BJ (cell line): ENCODE measurements at regions not wholly inside any gene's neighbourhood (a gene's known extent, or its start where the extent isn't known, plus 50 kb on each side); places are given as distances from the start of the nearest gene placed in this dataset.

Experiments used
- CTCF ChIA-PET: fragments of 350-600 bp; formaldehyde crosslinking; extraction: SDS; loops from one replicate; lab custom pipeline; 2021; ENCODE audit warnings: antibody characterized with exemption, inconsistent platforms; lab: Yijun Ruan, JAX
- POLR2A ChIA-PET: fragments of 300-600 bp; sonication (Branson Sonifier 250); formaldehyde crosslinking; extraction: SDS; loops from one replicate; lab custom pipeline; 2021; ENCODE audit warnings: antibody characterized with exemption; lab: Charles Lee
- DNase-seq: peaks from one replicate; pipeline ENCODE4 v3.0.0-alpha.2; 2011; ENCODE audit warnings: low read depth
- H3K27me3 ChIP-seq: 2 replicates; pipeline ENCODE4 v1.6.0; 2011; ENCODE audit warnings: low read length; ENCODE audit not compliant: control insufficient read depth, insufficient read depth
- H3K36me3 ChIP-seq: 2 replicates; pipeline ENCODE4 v1.5.1; 2011; ENCODE audit warnings: low read length; ENCODE audit not compliant: control insufficient read depth, insufficient read depth
- H3K4me3 ChIP-seq: 2 replicates; pipeline ENCODE4 v1.5.1; 2011; ENCODE audit warnings: low read depth, mild to moderate bottlenecking, control low read depth, low read length
- CTCF ChIP-seq: IDR thresholded peaks from 2 replicates; pipeline ENCODE4 v1.5.1; 2011; ENCODE audit warnings: low read depth, mild to moderate bottlenecking, control low read depth, inconsistent platforms, low read length, moderate library complexity; ENCODE audit not compliant: insufficient read depth

- Histone ChIP-seq H3K27me3 (no peaks in the 10 kb centered on the region), H3K36me3 (no peaks in the 10 kb centered on the region), H3K4me3 (no peak overlapping the region)
- ChIA-PET POLR2A (no interaction called here), CTCF (no interaction called here)
- no peak for TF ChIP-seq CTCF
- DNase-seq, result no peak
These were observed 137.1 kb downstream of the ADAMTS15 start for GRCh38 chr11:130585545-130585944.

DNA sequence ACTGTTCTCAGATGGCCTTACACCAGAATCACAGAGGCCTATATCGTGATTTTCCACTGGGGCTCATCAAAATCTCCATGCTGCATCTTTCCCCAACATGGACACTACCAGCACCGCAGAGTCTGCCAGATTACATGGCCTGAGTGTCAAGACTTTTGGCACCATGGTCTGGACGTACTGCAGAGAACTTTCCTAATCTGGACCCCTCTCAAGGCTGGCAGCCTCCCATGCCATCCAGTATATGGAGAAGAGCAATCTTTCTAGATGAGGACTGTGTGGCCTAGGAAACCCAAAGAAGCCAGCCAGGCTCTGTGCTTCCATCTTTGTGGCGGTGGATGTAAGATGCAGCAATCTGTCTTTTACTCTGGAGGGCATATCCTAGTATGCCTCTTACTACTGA, 139.2 kb downstream of the ADAMTS15 start:
- H3K36me3 ChIP-seq, result no peaks in the 10 kb centered on the region
- H3K4me3 ChIP-seq, result no peak overlapping the region
- TF ChIP-seq CTCF, result no peak
- ChIA-PET CTCF (interaction anchor here (0.6 kb wide), 1 partner anchor 63 kb away, joined by 3 read pairs; no protein-coding TSS in a partner anchor), POLR2A (no interaction called here)
- no peak for DNase-seq
- no peaks in the 10 kb centered on the region; the same call in 1 of the 2 replicates for H3K27me3 ChIP-seq

DNA sequence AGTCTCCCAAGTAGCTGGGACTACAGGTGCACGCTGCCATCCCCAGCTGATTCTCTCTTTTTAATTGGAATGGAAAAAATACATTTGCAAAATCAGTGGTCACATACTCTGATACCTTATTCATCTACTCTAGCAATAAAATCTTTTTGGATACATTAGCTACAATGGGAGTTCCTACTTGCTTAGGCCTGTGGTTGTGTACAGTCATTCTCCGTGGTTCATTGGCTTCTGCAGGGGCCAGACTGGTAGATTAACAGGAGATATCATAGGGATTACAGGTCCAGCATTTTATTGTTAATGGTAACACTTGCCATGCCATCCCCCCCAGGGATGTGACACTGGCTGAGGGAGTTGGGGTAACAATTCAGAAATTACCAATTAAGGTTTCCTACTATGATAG, 140.0 kb downstream of the ADAMTS15 start:
- TF ChIP-seq CTCF, result no peak
- H3K36me3 ChIP-seq, result no peaks in the 10 kb centered on the region
- H3K4me3 ChIP-seq, result no peak overlapping the region
- ChIA-PET POLR2A (no interaction called here), CTCF (no interaction called here)
- no peak for DNase-seq
- H3K27me3 ChIP-seq, result no peaks in the 10 kb centered on the region; the same call in 1 of the 2 replicates

- H3K27me3 ChIP-seq, result no peaks in the 10 kb centered on the region; the same call in 1 of the 2 replicates
- H3K36me3 ChIP-seq, result no peaks in the 10 kb centered on the region
- CTCF ChIA-PET, result interaction anchor here (2.2 kb wide), 1 partner anchor 19 kb away, joined by 6 read pairs; no protein-coding TSS in a partner anchor
- POLR2A ChIA-PET, result no interaction called here
- H3K4me3 ChIP-seq, result no peak overlapping the region
- TF ChIP-seq CTCF, result no peak
- DNase-seq, result no peak
These were observed 143.6 kb downstream of the ADAMTS15 start for GRCh38 chr11:130592056-130592455.

DNA sequence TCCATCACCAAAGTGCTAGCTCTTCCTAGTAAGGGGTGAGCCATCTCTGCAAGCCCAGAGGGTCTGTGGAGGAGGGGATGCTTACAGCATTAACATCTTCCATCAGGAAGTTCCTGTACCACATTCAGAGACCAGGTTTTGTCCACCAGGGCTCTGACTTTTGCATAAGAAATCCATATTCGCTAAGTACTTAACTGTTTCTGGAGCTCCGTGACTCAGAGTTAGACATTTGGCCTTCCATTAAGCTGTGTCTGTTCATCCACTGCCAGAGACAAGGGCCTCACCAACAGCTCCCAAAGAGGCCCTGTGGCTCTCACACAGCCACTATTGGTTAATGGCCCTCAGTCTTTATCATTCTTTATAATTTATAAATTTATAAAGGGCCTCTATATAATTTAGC, 144.6 kb downstream of the ADAMTS15 start:
- ChIA-PET CTCF (interaction anchor here (0.5 to 2.2 kb wide), 4 partner anchors 11 to 251 kb away, joined by 3 to 6 read pairs (median 4); no protein-coding TSS in a partner anchor), POLR2A (interaction anchor here (0.6 kb wide), 1 partner anchor 58 kb away, joined by 3 read pairs; no protein-coding TSS in a partner anchor)
- no peak for TF ChIP-seq CTCF
- no peaks in the 10 kb centered on the region; the same call in 1 of the 2 replicates for H3K27me3 ChIP-seq
- H3K36me3 ChIP-seq, result no peaks in the 10 kb centered on the region
- DNase-seq, result no peak
- no peak overlapping the region for H3K4me3 ChIP-seq
